ENCODE measurements at regions not wholly inside any gene's neighbourhood (a gene's known extent, or its start where the extent isn't known, plus 50 kb on each side); places are given as distances from the start of the nearest gene placed in this dataset.
"Not testable (repeated sequence)": the region's sequence is repeated elsewhere in the genome, so short reads cannot be mapped to it uniquely, and the experiment has no call there.

DNA sequence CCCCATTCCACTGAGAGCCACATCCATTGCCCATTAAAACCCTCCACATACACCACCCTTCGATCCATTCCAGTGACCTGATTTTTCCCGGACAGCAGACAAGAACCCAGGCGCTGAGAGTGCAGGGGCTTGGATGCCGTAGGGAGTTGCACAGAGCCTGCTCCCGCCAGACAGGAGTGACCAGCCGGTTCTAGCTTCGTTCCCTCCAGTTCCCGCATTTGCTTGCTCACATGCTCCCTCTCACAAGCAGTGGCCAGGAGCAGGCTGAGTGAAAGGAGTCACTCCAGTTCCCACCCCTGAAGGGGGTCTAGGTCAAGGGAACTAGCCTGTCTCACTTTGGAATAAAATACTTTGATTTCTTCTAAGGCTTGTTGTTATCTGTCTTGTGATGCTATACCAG is 119.5 kb downstream of the SKIDA1 start:
- DNase-seq, result no peak

GRCh38 chr10:21403256-21404015 is 122.0 kb downstream of the SKIDA1 start:
- DNase-seq, result no peak

DNA sequence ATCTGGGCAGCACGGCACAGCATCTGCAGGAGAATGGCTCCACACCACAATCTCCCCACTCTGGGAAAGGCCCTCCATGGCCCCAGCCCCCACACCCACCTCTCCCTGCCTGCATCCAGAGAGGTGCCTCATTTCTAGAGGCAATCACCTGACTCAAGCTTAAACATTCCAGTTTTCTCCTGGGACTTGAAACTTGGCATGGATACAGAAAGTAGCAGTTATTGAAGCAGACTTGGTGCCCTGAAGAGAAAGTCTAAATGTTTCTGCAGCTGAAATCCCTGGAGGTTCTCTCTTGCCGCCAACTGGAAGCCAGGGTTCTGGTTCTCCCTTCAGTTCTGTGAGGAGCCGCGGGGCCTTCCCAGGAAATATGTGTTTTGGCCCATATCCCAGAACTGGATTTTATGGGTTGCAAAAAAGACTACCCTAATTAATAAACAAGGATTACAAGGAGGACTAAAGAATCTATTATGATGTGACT is 122.8 kb downstream of the SKIDA1 start:
- DNase-seq, result no peak

- no peak for DNase-seq
Measured at GRCh38 chr10:21401196-21401595, 124.3 kb downstream of the SKIDA1 start.

GRCh38 chr10:21399392-21400035 is 126.0 kb downstream of the SKIDA1 start:
- DNase-seq, result no peak

GRCh38 chr10:21398563-21399231 is 126.8 kb downstream of the SKIDA1 start:
- DNase-seq, result no peak

DNA sequence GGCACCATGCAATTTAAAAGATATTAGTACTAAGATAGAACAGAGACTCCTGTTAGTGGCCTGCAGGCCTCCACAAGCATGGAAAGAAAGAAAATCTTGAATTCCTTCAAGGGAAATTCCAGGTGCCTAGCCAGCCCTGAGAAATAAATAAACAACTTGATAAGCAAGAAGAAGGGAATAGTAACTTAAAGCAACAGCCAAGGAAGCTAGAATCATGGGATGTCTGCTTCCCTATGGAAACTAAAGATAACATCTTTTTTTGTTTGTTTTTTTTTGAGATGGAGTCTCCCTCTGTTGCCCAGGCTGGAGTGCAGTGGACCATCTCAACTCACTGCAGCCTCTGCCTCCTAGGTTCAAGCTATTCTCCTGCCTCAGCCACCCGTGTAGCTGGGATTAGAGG is 128.6 kb downstream of the SKIDA1 start:
- no peak for DNase-seq

DNA sequence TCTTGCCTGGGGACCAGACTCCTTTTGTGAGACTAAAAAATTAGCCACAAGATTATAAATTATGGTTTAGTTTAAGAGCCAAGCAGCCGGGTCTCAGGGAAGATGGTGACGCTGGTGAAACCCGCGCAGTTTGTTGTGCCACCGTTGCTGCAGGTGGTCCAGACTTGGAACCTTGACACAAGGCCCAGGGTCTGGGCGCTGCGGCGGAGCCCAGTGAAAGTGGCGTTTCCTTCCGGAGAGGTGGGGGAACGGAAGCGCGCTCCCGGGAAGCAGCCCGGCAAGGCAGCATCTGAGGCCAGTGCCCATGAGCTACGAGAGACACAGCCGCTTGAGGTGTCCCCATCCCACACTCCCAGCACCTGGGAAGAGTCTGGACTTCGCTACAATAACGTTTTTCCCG is 131.6 kb downstream of the SKIDA1 start:
- no peak for DNase-seq

DNA sequence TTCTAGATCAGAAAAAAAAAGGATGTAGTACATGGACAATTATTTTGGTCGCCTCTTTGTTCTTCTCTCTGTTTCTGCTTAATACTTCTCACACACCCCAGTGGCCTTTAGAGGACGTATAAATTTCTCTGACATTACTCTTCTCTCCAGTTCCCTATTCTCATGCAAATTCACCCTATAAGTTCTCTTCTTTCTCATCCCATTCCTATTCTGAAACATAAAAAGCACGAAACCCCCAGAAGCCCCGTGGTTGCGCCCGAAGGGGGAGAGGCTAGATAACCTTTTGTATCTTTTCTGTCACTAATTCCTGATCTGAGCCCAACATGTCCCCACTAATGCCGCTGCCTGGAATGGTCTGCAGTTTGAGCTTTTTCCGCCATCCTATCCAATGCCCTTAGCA is 136.9 kb downstream of the SKIDA1 start:
- DNase-seq, result no peak

DNA sequence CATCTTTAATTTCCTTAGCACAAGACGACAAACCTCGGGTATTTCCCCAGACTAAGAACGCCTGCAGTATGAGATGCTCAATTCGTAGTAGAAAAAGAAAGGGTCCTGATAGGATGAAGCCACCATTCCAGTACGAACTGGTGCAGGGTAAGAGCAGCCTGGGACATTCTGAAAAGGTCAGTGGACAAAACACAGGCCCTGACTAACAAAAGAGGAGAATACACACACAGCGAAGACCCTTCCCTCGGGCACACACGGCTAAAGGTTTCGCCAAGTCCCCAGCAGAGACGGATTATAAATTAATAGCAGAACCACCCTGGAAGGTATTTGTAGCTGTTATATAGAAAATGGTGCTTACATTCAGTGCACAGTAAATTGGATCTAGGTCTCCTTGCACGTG is 137.6 kb downstream of the SKIDA1 start:
- no peak for DNase-seq

DNA sequence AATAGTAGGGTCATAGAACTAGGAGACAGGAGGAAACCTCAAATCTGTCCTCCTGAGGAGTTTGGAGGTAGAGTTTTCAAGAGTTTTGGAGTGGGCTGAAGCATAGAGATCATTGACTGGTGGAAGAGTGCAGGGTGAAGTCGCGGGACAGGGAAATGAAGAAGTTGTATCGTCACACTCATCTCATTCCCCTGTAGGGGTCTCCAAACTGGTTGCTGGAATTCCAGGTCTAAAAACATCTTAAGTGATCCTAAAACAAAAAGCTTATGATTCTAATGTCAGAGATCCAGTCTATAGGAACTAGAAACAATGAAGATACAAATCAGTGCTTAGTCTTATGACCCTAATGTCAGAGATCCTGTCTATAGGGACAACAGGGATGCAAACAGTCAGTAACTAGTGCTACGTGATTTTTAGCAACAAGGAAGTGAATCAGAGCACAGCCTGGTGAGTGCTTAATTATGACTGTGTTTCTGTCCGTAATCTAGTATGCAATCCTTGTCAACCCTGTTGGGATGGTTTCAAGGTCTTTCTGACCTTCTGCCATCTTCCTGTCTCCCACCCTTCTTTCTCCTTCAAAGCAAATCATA is 139.4 kb downstream of the SKIDA1 start:
- no peak for DNase-seq

GRCh38 chr10:21385536-21385935 is 139.9 kb downstream of the SKIDA1 start:
- no peak for DNase-seq

GRCh38 chr10:21379143-21379542 is 146.3 kb downstream of the SKIDA1 start:
- no peak for DNase-seq

GRCh38 chr10:21375274-21375673 is 150.2 kb downstream of the SKIDA1 start:
- not testable (repeated sequence) for DNase-seq

DNA sequence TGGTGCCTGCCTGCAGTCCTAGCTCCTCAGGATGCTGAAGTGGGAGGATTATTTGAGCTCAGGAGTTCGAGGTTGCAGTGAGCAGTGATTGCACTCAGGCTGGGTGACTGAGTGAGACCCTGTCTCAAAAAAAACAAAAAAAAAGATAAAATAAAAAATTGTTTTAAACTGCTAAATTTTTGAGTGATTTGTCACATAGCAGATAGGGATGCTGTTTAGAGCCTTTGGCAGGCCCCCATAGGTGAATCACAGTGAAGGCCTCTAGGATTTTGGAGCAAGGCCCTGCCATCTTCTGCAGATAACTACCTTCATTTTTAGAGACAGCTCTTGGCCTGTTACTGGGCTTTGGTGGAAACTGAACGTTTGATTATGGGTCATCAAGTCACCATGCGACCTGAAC is 151.6 kb downstream of the SKIDA1 start:
- DNase-seq, result not testable (repeated sequence)

DNA sequence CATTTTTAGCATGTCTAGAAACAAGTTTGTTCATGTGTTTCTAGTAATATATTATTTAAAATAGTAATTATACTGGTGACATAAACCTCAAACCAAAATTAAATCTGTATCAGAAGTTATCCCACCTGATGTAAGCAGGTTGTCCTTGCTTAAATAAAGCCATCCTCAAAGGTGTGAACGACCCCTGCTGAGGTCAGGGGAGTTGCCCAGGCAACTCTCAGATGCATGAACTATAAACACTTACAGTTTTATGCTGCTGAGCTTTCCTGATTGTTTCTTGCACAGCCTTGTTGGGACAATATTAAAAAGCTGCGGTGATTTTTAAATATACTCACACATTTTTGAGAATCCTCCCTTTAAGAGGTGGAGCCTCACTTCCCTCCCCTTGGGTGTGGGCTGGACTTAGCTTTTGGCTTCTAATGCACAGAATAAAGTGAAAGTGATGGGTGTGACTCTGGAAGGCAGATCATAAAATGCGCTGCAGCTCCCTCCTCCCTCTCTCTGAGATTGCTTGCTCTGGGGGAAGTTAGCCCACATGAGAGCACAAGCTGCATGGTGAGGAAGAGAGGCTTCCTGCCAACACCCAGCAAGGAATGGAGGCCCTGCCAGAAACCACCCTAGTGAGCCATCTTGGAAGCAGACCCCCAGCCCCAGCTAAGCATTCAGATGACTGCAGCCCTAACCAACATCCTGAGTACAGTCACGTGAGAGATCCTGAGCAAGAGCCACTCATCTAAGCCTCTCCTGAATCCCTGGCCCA is 152.7 kb downstream of the SKIDA1 start:
- peak; percentile 32 for DNase-seq

DNA sequence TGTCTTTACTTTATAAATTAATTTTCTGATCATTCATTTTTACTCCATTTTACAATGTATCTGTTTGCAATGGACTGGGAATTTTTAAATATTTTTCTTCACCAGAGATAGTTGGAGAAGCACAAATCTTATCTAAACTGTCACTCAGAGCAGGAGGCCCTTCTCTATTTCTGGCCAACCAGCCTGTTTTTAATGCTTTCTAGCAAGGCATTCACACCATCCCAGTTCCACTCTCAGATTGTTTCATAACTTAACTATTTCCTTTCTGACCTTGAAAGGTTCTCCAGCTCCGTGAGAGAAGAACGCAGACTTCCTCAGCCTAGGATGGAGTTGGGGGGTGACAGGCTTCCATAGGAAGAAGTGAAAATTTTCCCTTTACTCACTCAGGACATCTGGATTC is 155.8 kb downstream of the SKIDA1 start:
- DNase-seq, result no peak

DNA sequence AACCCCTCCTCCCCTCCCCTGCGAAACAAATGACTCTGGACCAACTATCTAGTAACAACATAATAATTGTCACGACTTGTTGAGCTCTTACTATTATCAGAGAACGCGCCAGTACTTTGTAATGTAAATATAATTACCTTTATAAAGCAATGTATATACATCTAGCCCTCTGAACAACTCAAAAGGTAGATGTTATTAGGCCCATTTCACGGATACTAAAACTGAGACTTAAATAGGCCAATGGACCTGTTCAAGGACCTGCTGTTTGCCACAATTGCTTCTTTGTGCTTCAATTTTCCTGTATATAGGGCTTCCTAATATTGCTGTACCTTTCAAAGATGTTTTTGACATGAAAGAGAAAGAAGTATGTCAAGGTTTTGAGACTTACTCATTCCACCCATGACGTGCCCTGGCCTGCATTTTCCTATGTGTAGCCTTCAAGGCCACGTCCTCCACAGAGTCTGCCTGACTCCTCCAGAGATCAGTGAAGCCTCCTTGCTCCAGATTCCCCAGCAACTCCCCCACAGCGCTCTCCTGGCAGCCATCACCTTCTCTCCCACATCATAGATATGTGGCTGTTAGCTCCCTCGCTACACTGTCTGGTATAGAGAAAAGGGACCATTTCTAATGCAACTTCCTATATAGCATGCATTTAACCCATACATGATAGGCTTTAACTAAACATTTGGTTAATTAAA is 156.6 kb downstream of the SKIDA1 start:
- no peak for DNase-seq

- no peak for DNase-seq
Measured at GRCh38 chr10:21368022-21368582, 157.4 kb downstream of the SKIDA1 start.

DNA sequence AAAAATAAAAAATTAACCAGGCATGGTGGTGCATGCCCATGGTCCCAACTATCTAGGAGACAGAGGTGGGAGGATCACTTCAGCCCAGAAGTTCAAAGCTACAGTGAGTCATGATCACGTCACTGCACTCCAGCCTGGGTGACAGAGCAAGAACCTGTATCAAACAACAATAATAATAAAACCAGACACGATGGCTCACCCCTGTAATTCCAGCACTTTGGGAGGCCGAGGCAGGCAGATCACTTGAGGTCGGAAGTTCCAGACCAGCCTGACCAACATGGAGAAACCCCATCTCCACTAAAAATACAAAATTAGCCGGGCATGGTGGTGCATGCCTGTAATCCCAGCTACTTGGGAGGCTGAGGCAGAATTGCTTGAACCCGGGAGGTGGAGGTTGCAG is 159.4 kb downstream of the SKIDA1 start:
- not testable (repeated sequence) for DNase-seq

DNA sequence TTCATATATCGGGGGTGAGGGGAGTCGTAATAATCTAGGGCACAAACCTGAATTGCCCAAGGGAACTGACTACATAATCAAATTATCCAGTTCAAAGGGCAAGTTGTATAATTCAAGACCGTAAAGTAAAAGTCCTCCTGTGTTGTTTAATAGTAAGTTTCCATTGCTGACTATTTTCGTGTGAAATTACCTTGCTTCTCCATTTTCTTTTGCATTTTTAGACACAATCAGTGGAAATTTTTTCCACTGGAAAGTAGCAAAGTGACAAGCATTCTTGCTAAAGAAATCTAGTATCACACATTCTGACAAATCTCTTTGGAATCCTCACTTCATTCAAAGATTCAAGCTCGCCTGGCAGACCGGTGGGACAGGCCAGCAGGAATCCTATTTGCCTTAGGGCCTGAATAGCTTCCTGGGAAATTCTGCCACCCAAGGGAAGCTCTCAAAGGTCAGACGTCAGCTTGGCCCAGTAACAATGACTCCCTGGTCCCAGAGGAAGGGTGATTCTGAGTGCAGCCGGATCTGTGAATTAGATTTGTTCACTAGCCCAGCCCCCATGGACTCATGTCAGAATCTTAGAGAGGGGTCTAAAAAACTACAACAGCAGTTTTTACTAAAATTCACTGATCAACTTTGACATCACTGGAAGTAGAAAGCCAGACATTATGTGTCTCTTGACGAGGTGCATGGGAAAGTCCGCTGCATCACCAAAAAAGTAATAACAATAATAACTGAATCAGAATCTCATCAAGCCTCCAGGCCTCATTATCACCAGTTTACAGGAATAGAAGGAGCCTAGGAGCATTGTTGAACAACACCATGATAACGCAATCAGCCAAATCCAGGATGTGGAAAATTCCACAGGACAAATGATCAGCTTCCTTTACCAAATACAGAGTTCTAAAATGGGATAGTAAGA is 161.0 kb downstream of the SKIDA1 start:
- DNase-seq, result no peak

Measured in central memory CD4-positive, alpha-beta T cell (primary cell).